DOHH2 (cell line): ENCODE measurements at regions not wholly inside any gene's neighbourhood (a gene's known extent, or its start where the extent isn't known, plus 50 kb on each side); places are given as distances from the start of the nearest gene placed in this dataset.

Experiments used
- H3F3A ChIP-seq: fragments of 200-600 bp; sonication (generic), shearing (Covaris generic); 2 replicates; pipeline ENCODE4 v1.6.0; 2016; ENCODE audit warnings: antibody characterized with exemption, mild to moderate bottlenecking; ENCODE audit not compliant: control insufficient read depth, insufficient read depth
- H3K27ac ChIP-seq: fragments of 200-600 bp; sonication (generic); 2 replicates; pipeline ENCODE4 v1.5.1; 2014; ENCODE audit warnings: low read depth, mild to moderate bottlenecking, low read length, moderate library complexity
- H3K27me3 ChIP-seq: fragments of 200-600 bp; sonication (generic); 2 replicates; pipeline ENCODE4 v1.6.1; 2014; ENCODE audit warnings: mild to moderate bottlenecking, low read length, mixed read lengths; ENCODE audit not compliant: control insufficient read depth
- H3K36me3 ChIP-seq: fragments of 200-600 bp; sonication (generic); 2 replicates; pipeline ENCODE4 v1.6.1; 2014; ENCODE audit warnings: mild to moderate bottlenecking, low read length, moderate library complexity, mixed read lengths; ENCODE audit not compliant: control insufficient read depth
- H3K4me1 ChIP-seq: fragments of 200-600 bp; sonication (generic); 2 replicates; pipeline ENCODE4 v1.6.1; 2014; ENCODE audit warnings: mild to moderate bottlenecking, low read length, mixed read lengths; ENCODE audit not compliant: control insufficient read depth
- H3K4me2 ChIP-seq: fragments of 200-600 bp; sonication (generic); 2 replicates; pipeline ENCODE4 v1.6.0; 2014; ENCODE audit warnings: mild to moderate bottlenecking, low read length, moderate library complexity
- H3K4me3 ChIP-seq: fragments of 200-600 bp; sonication (generic); 2 replicates; pipeline ENCODE4 v1.5.1; 2014; ENCODE audit warnings: mild to moderate bottlenecking, low read length, mixed read lengths
- H3K79me2 ChIP-seq: fragments of 200-600 bp; sonication (generic); 2 replicates; pipeline ENCODE4 v1.6.1; 2014; ENCODE audit warnings: mild to moderate bottlenecking, low read length, mixed read lengths; ENCODE audit not compliant: control insufficient read depth
- H3K9me2 ChIP-seq: fragments of 200-600 bp; sonication (generic); replicated peaks from 2 replicates; pipeline ENCODE4 v1.6.1; 2014; ENCODE audit warnings: mild to moderate bottlenecking, low read length, mixed read lengths; ENCODE audit not compliant: control insufficient read depth
- H3K9me3 ChIP-seq: fragments of 200-600 bp; sonication (generic); 2 replicates; pipeline ENCODE4 v1.6.1; 2014; ENCODE audit warnings: antibody characterized with exemption, low read length, mixed read lengths; ENCODE audit not compliant: control insufficient read depth, insufficient read depth
- H4K20me1 ChIP-seq: fragments of 200-600 bp; sonication (generic); 2 replicates; pipeline ENCODE4 v1.6.0; 2014; ENCODE audit warnings: low read depth, mild to moderate bottlenecking, antibody characterized with exemption, low read length, moderate library complexity; ENCODE audit not compliant: control insufficient read depth, insufficient read depth
- CTCF ChIP-seq: fragments of 200-600 bp; sonication (generic); IDR thresholded peaks from one replicate; pipeline ENCODE4 v1.5.1; 2014; ENCODE audit warnings: antibody characterized with exemption, mild to moderate bottlenecking, low read depth, low read length; ENCODE audit not compliant: poor library complexity, severe bottlenecking
- EZH2phosphoT487 ChIP-seq: fragments of 200-600 bp; sonication (generic); IDR thresholded peaks from 2 replicates; pipeline ENCODE4 v1.6.1; 2017; ENCODE audit warnings: borderline replicate concordance, mild to moderate bottlenecking, antibody characterized with exemption, low read length, moderate library complexity, mixed read lengths

DNA sequence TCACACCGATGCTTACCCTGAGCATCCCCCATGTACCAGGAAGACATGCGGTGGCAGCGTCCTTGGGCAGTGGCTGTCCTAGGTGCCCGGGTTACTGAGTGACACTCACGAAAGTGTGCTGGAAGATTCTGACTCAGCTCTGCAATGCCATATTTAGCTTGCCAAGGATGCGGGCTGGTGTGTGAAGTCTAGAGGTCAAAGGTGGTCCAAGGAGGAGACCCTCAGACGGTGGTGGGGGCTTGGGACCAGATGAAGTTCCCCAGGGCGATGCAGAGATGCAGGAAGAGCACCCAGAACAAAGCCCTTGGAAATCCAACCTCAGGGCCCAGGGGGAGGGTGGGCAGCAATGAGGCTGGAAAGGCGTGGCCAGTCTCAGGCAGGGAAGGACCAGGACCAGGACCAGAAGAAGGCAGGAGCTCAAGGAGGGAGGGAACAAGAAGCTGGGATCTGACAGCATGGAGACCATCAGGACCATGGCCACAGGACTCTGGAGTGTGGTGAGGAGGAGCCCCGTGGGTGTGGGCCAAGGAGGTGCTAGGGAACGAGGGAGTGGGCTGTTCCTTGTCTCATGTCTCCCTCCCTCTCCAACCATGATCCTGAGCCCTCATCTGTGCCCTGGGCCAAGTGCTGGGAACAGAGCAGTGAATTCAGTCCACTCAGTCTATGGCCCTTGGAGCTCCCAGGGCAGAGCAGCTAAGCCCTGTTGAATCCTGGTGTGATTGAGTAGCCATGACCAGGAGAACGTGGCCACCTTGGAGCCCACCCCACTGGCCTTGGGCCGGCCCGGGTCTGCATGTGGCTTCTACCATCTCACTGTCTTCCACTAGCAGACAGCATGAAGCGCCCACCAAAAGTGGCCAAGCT, 310.1 kb upstream of the DIO3 start:
- no peaks in the 10 kb centered on the region for H3K79me2 ChIP-seq
- H3K4me1 ChIP-seq = no peaks in the 10 kb centered on the region
- no peaks in the 10 kb centered on the region for H3F3A ChIP-seq
- no peak overlapping the region for H3K4me2 ChIP-seq
- H3K36me3 ChIP-seq = no peaks in the 10 kb centered on the region
- no peak overlapping the region for H3K4me3 ChIP-seq
- TF ChIP-seq CTCF (no peak), EZH2phosphoT487 (no peak)
- H3K9me3 ChIP-seq = no peaks in the 10 kb centered on the region
- H3K9me2 ChIP-seq = no peaks in the 10 kb centered on the region
- peaks cover 3% of the 10 kb centered on the region; the same call in 1 of the 2 replicates for H3K27me3 ChIP-seq
- H3K27ac ChIP-seq = no peak overlapping the region
- H4K20me1 ChIP-seq = no peaks in the 10 kb centered on the region

DNA sequence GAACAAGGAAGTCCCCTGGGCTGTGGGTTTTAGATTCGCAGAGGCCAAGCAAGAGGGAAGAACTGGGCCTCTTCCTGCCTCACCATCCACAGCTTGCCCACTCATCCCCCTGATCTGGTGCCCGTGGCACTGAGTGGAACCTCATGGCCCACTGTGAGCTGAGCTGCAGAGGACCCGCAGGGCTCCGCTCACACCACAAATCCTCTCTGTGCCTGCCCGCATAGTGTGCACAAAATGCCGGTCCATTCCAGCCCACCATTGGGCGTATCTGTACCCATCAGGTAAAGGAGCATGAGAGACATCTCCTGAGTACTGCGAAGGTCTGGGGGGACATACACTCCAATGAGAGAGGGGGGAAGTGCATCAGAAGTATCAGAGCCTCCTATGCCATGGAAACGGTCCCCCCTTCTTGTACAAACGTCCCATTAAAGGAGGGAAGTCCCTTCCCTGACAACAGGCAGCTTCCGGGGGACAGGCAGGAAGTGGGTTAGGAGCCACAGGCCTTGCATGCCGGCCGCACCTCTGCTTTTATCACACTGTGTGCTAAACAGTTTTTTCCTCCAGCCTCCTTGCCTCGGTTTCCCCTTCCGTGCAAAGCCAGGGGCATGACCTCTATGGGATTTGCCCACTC, 309.4 kb upstream of the DIO3 start:
- no peak overlapping the region for H3K4me2 ChIP-seq
- no peaks in the 10 kb centered on the region for H3F3A ChIP-seq
- no peaks in the 10 kb centered on the region for H3K9me2 ChIP-seq
- no peaks in the 10 kb centered on the region for H3K36me3 ChIP-seq
- H3K27me3 ChIP-seq = peaks cover 7% of the 10 kb centered on the region; the same call in 1 of the 2 replicates
- H3K79me2 ChIP-seq = no peaks in the 10 kb centered on the region
- H4K20me1 ChIP-seq = no peaks in the 10 kb centered on the region
- H3K9me3 ChIP-seq = no peaks in the 10 kb centered on the region
- TF ChIP-seq CTCF (no peak), EZH2phosphoT487 (no peak)
- no peaks in the 10 kb centered on the region for H3K4me1 ChIP-seq
- no peak overlapping the region for H3K27ac ChIP-seq
- H3K4me3 ChIP-seq = no peak overlapping the region

- Histone ChIP-seq H3K27ac (no peak overlapping the region), H3K4me3 (no peak overlapping the region), H3K79me2 (no peaks in the 10 kb centered on the region), H3K9me2 (no peaks in the 10 kb centered on the region), H3K4me1 (no peaks in the 10 kb centered on the region), H4K20me1 (no peaks in the 10 kb centered on the region), H3K36me3 (no peaks in the 10 kb centered on the region), H3F3A (no peaks in the 10 kb centered on the region), H3K4me2 (no peak overlapping the region), H3K27me3 (peaks cover 7% of the 10 kb centered on the region; the same call in 1 of the 2 replicates), H3K9me3 (no peaks in the 10 kb centered on the region)
- TF ChIP-seq CTCF (no peak), EZH2phosphoT487 (no peak)
These were observed 308.7 kb upstream of the DIO3 start for GRCh38 chr14:101252443-101253214.
